ES-I3 (cell line): ENCODE measurements at regions not wholly inside any gene's neighbourhood (a gene's known extent, or its start where the extent isn't known, plus 50 kb on each side); places are given as distances from the start of the nearest gene placed in this dataset.

Experiments used
- H3K36me3 ChIP-seq: 2 replicates; pipeline ENCODE4 v1.6.1; 2013; ENCODE audit warnings: mild to moderate bottlenecking, low read length, control low read depth, moderate library complexity; ENCODE audit not compliant: insufficient read depth
- H3K4me1 ChIP-seq: 2 replicates; pipeline ENCODE4 v1.6.1; 2013; ENCODE audit warnings: mild to moderate bottlenecking, control low read depth, low read length; ENCODE audit not compliant: insufficient read depth
- H3K9ac ChIP-seq: 2 replicates; pipeline ENCODE4 v1.6.1; 2013; ENCODE audit warnings: low read depth, mild to moderate bottlenecking, low read length, moderate library complexity
- H3K9me3 ChIP-seq: 2 replicates; pipeline ENCODE4 v1.6.1; 2013; ENCODE audit warnings: mild to moderate bottlenecking, low read length, moderate library complexity; ENCODE audit not compliant: control insufficient read depth, insufficient read depth

DNA sequence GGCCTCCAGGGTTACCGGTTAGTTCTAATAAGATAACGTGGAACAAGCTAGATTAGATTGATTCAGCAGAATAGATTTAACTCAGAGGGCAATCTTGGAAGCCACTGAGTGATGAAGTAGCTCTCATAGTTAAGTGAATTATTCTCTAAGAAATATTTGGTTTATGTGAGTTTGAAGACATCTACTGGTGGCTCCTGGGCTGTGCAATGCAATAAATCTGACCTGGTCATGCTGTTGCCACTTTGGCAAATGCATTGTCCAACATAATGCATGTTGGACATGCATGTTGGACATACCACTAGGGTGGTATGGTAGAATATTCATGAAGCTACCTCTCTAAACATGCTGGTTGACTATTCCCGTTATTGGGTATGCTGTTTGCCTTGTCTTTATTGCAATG is 493.7 kb upstream of the VRK2 start:
- H3K9me3 ChIP-seq = no peaks in the 10 kb centered on the region
- H3K9ac ChIP-seq = no peak overlapping the region
- no peaks in the 10 kb centered on the region for H3K4me1 ChIP-seq
- no peaks in the 10 kb centered on the region for H3K36me3 ChIP-seq

DNA sequence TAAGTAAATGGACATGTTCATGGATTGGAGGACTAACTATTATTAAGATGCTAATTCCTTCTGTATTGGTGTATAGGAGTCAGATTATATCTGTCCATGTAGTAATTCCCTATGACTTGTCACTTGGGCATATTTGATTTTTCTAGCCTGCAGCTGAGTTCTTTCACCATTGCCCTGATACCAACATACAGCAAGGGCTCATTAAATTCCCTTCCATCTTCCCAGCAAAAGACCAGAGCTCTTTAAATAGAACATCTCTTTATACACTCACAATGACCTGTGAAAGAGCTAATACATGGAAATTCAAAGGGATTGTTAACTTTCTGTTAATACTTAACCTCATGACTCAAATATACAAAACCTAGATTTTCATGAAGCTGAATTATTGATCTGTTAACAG is 492.3 kb upstream of the VRK2 start:
- H3K9me3 ChIP-seq = no peaks in the 10 kb centered on the region
- no peaks in the 10 kb centered on the region for H3K4me1 ChIP-seq
- H3K36me3 ChIP-seq = no peaks in the 10 kb centered on the region
- H3K9ac ChIP-seq = no peak overlapping the region

DNA sequence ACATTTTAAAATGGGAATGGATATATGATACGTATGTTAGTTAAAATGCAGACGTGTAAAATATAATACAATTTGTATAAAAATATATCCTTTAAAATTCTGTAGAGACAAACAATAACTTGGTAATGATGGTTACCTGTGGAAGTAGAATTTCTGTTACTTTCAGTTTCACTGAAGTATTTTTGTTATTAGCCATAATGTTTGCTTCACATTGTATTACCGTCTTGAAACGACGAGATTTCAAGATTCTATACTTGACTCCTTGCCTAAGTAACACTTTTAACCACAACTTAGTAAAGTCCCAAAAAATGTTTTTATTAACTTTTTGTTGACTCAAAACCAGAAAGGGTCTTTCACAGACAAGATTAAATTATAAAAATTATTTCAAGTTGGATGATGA is 488.3 kb upstream of the VRK2 start:
- Histone ChIP-seq H3K36me3 (no peaks in the 10 kb centered on the region), H3K4me1 (no peaks in the 10 kb centered on the region), H3K9ac (no peak overlapping the region), H3K9me3 (no peaks in the 10 kb centered on the region)

DNA sequence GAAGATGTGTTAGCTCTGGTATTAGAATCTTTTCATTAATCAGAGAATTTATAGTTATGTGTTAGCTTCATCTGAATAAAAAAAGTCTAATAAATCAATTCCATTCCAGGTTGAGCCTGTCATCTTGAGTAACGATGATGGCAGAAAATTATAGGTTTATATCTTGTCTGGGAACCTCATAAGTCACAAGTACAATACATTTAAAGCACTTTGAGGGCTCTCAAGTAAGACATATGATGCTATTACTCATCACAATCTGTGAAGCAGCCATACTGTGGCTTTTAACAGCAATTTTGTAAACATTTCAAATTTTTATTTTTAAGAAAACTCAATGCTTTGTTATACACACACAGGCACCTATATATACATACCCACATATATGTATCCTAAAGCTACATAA is 484.1 kb upstream of the VRK2 start:
- Histone ChIP-seq H3K9ac (no peak overlapping the region), H3K9me3 (no peaks in the 10 kb centered on the region), H3K36me3 (no peaks in the 10 kb centered on the region), H3K4me1 (no peaks in the 10 kb centered on the region)

DNA sequence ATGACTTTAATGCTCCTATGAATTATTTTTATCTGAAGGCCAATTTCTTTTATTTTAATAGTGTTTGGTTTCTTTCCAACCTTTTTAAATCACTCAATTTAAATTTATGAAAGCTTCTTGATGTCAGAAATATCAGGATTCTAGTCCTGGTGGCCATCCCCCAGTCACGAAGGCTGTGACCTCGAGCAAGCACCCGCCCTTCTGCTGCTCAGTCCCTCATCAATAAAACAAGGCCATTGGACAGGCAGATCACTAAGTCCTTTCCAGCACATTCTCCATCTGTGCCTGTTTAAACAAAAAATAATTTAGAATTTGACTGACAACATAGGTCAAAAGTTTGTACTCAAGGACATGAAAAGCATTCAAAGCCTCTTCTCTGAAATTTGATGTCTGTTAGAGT is 483.6 kb upstream of the VRK2 start:
- Histone ChIP-seq H3K9me3 (no peaks in the 10 kb centered on the region), H3K36me3 (no peaks in the 10 kb centered on the region), H3K9ac (no peak overlapping the region), H3K4me1 (no peaks in the 10 kb centered on the region)

DNA sequence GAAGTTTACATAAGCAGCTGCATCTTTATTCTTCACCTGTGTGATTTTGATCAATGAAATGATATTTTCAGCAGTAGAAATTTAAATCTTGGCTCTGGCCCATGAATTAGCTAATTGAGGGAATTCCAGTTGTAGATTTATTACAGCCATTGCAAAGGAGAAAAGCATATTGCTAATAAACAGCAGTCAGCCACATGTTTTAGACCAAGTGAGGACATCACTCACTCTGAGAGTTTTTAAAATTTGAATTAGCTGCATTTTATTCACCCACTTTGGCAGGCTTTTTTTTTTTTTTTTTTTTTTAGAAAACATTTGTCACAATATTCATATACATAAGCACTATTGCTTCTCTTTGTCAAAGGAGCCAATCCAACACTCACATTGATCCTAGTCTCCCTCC is 479.4 kb upstream of the VRK2 start:
- Histone ChIP-seq H3K9ac (no peak overlapping the region), H3K36me3 (no peaks in the 10 kb centered on the region), H3K9me3 (no peaks in the 10 kb centered on the region), H3K4me1 (no peaks in the 10 kb centered on the region)

DNA sequence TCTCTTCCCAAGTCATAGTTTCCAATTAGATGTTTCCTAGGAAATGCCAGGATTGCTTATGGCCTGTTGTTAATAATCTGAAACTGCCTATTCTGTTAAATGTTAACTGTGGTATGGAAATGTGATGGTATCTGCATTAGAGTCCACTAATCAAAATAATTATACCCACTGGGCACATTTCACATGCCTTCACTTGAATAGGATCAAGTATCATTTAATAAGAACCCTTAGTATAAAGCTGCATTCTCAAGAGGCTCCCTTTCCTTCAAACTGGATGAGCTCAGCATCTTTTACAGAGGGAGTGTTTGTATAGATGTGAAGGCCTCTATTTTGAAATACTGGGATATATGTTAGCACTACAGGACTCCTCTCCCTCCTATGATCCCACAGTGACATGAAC is 477.2 kb upstream of the VRK2 start:
- Histone ChIP-seq H3K9ac (no peak overlapping the region), H3K36me3 (no peaks in the 10 kb centered on the region), H3K9me3 (no peaks in the 10 kb centered on the region)

DNA sequence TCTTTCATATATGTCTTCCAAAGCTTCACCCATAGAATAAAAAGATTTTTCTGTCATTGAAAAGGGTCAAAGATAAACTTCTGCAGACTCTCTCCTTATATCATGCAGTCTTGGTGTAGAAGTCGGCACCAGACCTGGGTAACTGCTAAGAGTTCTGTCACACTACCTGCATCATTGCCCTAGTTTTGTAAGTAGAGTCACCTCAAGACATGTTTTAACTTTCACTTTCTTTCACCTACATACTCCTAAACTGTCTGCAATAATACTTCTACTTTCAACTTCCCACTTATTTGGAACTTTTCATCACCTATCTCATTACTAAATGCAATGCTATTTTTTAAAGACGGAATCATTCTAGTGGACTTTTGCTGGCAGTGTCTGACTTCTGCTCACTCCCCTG is 475.6 kb upstream of the VRK2 start:
- H3K36me3 ChIP-seq = no peaks in the 10 kb centered on the region
- no peak overlapping the region for H3K9ac ChIP-seq
- H3K4me1 ChIP-seq = no peaks in the 10 kb centered on the region
- no peaks in the 10 kb centered on the region for H3K9me3 ChIP-seq

More for the DNA sequence above, 477.2 kb upstream of the VRK2 start:
- H3K4me1 ChIP-seq = no peaks in the 10 kb centered on the region

DNA sequence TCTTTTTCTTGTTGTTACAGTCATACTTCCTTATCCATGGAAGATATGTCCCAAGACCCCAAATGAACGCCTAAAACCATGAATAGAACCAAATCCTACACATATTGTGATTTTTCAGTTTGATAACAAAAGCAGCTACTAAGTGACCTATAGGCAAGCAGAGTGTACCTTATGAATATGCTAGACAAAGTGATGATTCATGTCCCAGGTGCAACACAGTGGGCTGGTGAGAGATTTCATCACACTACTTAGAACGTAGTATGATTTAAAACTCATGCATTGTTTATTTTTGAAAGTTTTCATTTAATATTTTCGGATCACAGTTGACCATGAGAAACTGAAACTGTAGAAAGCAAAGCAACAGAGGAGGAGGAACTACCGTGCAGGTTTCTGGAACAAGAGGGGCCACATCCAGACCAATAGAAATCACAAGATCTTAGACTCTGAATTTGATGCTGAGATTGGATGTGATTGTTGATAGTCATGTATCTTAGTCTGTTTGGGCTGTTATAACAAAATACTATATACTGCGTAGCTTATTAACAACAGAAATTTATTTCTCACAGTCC is 470.8 kb upstream of the VRK2 start:
- no peak overlapping the region for H3K9ac ChIP-seq
- no peaks in the 10 kb centered on the region for H3K4me1 ChIP-seq
- no peaks in the 10 kb centered on the region for H3K36me3 ChIP-seq
- no peaks in the 10 kb centered on the region for H3K9me3 ChIP-seq

DNA sequence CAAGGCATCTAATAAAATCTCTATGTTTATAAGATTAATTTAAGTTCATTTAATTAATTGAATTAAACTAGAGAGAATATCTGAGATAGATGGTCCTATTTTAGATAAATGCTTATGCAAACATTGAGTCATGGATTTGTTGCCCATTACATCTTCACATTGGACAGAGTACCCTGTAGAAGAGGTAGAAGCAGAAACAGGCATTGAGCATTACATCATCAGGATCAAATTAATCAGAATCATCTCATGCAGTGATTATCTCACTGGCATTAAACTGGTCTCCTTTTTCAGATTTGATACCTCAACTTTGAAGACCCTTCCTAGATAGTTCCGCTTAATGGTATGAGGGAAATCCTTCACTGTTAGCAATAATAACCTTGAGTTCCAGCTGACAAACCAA is 469.6 kb upstream of the VRK2 start:
- no peaks in the 10 kb centered on the region for H3K36me3 ChIP-seq
- H3K4me1 ChIP-seq = no peaks in the 10 kb centered on the region
- H3K9ac ChIP-seq = no peak overlapping the region
- H3K9me3 ChIP-seq = no peaks in the 10 kb centered on the region

DNA sequence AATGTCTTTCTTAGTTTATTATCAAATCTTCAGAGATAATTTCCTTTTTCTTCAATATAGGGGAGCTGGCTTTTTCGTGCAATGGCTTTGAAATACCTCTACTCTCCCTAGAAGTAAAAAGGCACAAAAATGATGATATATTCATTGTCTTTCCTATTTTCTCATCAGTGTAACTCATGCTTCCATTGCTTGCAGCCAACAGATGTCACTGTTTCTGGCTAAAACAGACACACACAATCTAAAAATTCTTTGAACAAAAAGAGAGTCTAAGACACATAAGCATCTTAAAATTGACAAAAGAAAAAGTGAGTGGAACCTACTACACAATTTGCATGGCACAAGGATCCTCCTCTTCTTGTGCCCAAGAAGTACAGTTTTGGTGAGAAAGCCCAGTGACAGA is 448.7 kb upstream of the VRK2 start:
- Histone ChIP-seq H3K36me3 (no peaks in the 10 kb centered on the region), H3K4me1 (peaks cover 9% of the 10 kb centered on the region; the same call in 1 of the 2 replicates), H3K9me3 (no peaks in the 10 kb centered on the region), H3K9ac (no peak overlapping the region)

DNA sequence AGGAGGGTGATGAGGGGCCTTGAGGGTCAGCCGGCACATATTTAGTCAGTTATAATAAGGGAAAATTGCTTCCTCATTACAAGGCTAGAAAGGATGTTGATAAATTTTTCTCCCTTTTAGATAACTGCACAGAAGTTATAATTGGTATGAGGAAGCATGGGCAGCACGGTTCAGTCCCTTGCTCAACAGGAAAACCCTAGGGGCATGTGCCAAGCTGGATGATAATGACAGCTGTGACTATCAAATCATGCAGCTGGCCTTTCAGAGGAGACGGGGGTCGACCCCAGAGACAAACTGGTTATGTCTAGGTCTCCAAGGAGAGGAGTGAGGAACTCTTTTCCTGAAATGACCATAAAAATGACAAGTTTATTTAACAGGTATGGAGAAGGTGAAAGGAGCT is 448.1 kb upstream of the VRK2 start:
- Histone ChIP-seq H3K9me3 (no peaks in the 10 kb centered on the region), H3K4me1 (peaks cover 9% of the 10 kb centered on the region; the same call in 1 of the 2 replicates), H3K36me3 (no peaks in the 10 kb centered on the region), H3K9ac (no peak overlapping the region)

DNA sequence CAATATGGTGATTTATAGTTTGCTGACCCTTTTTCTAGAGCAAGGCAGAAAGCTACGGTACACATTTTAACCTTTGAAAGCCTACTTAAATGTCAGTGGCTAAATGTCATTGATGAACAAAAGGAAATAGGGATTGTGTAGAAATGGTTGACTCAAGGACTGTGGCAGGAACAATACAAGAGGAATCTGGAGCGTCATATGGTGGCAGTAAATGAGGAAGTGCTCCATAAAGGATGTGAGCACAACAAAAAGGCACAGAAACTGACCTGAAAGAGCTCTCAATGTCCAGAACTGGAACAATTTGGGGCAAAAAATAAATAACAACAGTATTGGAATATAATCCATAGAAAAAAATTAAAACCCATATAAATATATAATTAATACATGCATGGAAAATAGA is 443.9 kb upstream of the VRK2 start:
- H3K9ac ChIP-seq = no peak overlapping the region
- H3K36me3 ChIP-seq = no peaks in the 10 kb centered on the region

DNA sequence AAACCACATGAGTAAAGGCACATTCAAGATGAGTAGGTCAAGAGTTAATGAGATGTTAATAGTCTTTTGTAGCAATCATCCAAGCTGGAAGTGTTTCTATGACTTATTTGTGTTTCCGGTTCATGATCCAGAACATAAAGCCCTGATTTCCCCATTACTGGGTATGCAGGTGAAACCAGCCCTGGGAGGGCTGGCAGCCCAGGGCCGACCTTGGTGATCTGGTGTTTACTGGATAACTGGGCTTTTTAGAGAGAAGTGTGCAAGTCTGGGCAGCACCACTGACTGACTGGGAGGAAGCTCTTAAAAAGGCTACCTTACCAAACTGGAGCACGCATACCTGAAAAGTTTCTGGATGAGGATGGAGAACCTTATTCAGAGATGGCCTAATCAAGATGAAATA is 431.6 kb upstream of the VRK2 start:
- no peaks in the 10 kb centered on the region for H3K9me3 ChIP-seq

More for the DNA sequence above, 443.9 kb upstream of the VRK2 start:
- Histone ChIP-seq H3K4me1 (peaks cover 9% of the 10 kb centered on the region; the same call in 1 of the 2 replicates), H3K9me3 (no peaks in the 10 kb centered on the region)

DNA sequence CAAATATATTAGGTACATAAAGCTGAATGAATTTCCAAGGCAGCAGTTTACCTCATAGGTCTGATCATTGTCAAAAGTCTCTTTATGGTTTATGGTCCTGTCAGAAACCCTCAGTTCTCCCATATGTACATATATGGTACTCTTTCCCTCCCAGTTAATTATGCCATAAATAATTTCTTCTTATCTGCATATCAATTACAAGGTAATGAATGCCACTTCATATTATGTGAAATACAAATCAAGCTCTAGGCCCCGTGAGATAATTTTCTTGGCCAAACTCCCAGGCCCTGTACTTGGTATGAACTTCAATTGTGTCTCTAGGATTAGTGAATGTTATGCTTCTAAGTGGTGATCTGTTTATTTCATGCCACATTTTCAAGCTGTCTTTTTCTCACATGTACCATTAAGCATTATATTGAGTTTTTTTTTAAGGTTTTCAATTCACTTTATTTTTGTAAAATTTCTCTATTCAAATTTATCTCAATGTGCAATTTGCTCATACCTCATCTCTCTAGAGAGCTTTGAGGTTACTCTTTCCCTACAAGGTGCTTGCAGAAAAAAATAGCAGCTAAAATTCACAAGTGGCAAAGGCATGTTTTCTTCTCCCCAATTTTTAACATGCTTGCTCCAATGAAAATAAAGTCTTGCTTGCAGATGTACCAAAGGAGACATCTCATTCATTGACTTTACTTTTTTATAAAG is 430.6 kb upstream of the VRK2 start:
- Histone ChIP-seq H3K4me1 (no peaks in the 10 kb centered on the region), H3K9ac (no peak overlapping the region), H3K36me3 (no peaks in the 10 kb centered on the region), H3K9me3 (no peaks in the 10 kb centered on the region)

More for the DNA sequence above, 431.6 kb upstream of the VRK2 start:
- Histone ChIP-seq H3K9ac (no peak overlapping the region), H3K4me1 (no peaks in the 10 kb centered on the region), H3K36me3 (no peaks in the 10 kb centered on the region)
